HG02759 (cell line): ENCODE measurements at regions not wholly inside any gene's neighbourhood (a gene's known extent, or its start where the extent isn't known, plus 50 kb on each side); places are given as distances from the start of the nearest gene placed in this dataset.
"Not testable (repeated sequence)": the region's sequence is repeated elsewhere in the genome, so short reads cannot be mapped to it uniquely, and the experiment has no call there.

Experiments
- ATAC-seq: cut with Tn5 transposase; IDR thresholded peaks from one replicate; pipeline ENCODE4 v1.9.1; 2021; ENCODE audit warnings: mild to moderate bottlenecking, moderate library complexity; ENCODE audit not compliant: unreplicated experiment

DNA sequence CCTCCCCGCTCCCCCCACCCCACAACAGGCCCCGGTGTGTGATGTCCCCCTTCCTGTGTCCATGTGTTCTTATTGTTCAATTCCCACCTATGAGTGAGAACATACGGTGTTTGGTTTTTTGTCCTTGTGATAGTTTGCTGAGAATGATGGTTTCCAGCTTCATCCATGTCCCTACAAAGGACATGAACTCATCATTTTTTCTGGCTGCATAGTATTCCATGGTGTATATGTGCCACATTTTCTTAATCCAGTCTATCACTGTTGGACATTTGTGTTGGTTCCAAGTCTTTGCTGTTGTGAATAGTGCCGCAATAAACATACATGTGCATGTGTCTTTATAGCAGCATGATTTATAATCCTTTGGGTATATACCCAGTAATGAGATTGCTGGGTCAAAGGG, 104.3 kb downstream of the MTPN start:
- ATAC-seq: not testable (repeated sequence)

- no peak for ATAC-seq
These were observed 114.2 kb upstream of the FAM180A start for GRCh38 chr7:135862586-135863340.

- no peak for ATAC-seq
These were observed 110.9 kb upstream of the FAM180A start for GRCh38 chr7:135859538-135859937.

DNA sequence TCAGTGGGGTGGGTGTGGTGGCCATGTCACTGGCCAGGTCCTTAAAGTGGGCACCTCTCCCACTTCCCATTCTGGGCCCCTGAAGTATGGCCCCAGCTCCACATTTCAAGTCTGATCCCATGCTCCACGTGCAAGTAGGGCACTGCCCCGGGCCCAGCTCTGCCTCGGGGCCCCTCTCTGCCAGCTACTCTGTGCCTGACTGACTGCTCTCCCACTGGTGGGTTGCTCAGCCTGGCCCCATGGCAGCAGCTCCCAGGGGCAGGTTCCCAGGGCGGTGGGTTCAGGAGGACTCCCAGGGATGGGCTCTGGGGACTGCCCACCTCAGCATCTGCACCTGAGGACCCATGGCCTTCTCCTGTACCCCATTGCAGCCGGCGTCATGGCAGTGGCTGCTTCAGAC, 110.2 kb upstream of the FAM180A start:
- no peak for ATAC-seq

DNA sequence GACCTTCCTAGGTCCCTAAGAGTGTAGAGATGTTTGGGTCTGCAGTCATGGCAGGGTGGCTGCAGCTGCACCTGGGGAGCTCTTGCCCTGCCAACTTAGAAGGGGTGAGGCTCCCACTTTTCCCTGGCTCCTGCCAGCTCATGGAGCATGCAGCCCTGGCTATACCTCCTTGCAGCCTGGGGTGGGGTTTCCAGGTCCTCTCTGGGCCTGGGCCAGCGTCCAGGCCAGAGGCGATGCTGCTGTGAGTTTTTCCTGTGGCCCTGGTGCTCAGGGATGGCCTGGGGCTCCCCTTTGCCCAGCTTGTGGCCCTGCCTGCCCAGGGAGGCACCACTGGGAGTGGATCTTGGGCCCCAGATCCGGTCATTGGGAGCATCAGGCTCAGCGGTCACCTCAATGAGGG, 109.8 kb upstream of the FAM180A start:
- no peak for ATAC-seq

DNA sequence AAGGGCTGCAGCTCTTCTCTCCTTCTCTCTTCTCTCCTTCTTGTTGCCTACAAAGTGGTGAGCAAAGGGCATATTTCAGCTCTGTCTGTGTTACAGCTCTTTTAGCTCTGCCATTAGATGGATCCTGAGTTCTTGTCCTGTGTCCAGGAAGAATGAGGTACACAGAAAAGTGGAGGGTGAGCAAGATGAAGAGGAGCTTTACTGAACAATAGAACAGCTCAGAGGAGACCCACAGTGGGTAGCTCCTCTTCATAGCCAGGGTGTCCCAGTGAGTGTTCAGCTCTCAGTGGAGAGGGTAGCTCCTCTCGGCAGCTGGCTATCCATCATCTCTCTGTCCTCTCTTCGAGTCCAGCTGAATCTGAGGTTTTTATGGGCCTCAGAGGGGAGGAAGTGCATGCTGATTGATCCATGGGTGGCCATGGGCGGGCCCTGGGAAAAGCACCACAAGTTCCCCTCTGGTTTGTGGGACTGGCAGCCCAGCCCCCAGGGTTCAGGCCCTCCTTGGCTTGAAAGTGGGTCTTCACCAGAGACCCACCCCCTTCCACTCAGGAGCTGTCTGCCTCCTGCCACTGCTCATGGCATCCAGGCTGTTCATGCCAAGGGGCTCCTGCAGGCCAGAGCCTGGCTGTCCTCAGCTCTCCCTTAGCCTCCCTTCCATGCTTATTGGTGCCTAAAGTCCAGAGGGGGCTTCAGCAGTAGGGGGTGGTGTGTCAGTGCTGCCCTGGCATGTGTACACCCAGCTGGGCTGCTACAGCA, 109.1 kb upstream of the FAM180A start:
- no peak for ATAC-seq

DNA sequence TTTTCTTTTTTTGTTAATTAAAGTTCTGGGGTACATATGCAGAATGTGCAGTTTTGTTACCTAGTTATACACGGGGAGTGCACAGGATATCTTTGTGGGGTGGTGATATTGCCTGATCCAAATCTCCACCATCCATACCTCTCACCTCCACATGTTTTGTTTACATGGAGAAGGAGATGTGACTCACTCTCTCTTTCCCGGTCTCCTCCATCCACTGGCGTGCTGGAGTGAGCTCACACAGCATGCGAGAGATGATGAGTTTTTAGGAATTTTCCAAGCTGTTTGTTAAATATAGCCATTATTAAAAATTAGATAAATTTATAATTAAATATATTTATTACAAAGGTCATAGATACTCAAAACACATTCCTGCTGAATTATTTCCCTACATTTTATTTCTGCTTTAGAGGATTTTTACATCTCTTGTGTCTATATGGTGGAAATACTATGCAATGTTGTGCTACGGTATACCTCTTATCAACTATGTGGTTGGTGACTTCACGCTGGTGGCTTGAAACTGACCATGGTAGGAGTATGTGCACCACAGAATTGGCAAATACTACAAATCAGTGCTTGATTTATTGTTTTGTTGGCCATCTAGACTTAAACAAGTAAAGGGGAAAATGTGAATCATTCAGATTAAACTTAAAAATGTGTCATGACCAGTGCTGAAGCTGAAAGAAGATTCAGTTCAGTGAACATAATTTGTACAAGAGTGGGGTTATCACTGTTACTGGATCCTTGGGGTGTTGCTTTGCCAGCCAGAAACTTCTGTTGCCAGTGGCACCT, 107.9 kb upstream of the FAM180A start:
- no peak for ATAC-seq

DNA sequence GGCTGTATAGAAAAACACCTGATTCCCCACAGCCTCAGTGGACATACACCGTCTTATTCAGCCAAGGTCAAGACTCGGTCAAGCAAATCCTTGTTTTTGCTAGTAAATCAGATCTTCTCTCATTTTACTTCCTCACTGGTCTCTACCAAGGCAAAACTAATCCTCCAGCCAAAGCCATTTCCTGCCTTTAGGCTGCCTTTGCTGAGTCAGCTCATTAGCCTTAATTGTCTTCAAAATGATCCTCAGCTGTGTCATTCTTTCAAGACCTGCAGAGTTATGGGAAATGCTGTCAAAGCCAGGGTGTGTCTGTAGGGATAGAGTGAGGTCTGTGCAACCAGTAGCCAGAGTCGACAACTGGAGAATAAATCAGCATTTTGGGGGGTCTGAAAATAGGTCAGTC, 107.2 kb upstream of the FAM180A start:
- ATAC-seq: no peak

DNA sequence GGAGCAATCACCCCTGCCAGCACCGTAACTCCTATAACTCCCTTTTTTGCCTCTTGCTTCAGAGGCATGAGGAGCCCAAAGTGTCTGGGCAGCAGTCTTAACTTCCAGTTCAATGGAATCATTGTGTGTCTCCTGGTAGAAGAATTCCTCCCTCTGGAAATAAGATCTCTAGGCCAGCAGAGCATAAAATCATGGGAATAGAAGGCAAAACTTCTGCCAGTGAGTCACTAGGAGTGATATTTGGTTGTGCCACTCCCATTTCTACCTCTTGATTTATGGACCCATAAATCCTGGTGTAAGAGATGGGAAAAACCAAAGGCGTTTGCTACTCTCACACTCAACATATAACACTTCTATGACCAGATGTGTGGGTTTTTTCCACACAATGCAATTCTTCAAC, 104.9 kb upstream of the FAM180A start:
- ATAC-seq: no peak

GRCh38 chr7:135853008-135853407, 104.4 kb upstream of the FAM180A start:
- ATAC-seq: no peak

DNA sequence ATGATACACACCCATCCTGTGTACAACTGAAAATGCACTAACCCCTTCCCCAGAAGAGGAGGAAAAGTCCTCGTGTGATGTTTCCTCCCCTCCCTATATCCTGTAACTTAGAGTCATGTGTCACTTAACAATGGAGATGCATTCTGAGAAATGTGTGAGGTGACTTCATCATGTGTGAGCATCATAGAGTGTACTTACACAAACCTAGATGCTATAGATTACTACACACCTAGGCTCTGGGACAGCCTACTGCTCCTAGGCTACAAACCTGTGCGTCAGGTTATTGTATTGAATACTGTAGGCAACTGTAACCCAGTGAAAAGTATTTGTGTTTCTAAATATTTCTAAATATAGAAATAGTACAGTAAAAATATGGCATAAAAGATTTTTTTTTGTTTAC, 98.6 kb upstream of the FAM180A start:
- no peak for ATAC-seq

DNA sequence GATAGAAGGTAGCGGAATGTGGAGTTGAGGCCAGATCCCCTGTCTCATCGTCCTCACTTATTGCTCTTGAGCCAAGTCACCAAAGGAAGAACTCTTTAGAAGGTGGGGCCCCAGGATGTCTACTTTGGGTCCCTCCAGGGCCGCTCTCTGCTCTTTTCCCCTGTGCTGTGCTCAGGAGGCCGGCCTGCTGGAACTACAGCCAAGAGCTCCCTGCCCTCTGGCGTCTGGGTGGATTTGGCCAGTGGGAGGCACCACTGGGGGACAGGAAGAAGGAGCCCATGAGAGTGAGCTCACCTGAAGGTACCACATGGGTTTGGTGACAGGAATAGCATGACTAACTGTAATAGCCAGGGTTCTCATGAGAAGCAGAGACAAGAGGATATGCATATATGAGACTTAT, 97.7 kb upstream of the FAM180A start:
- no peak for ATAC-seq

- ATAC-seq: no peak
These were observed 96.9 kb upstream of the FAM180A start for GRCh38 chr7:135845415-135846075.

DNA sequence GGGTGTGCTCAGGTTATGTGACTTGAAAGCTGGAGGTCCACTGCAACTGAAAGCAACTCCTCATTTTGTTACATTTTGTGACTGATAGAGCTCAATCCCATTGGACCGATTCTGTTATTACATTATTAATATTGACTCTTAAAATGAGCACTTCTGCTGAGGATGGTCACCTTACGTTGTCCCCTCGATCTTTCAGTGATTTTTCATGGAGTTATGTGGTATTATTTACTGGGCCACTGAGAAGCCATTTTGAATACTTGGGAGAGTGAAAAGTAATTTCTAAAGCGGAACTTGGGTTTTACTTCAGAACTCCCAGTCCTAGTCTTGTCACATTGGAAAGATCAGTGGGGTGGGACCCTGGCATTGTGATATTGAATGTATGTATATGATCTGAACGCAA, 96.3 kb upstream of the FAM180A start:
- ATAC-seq: no peak

DNA sequence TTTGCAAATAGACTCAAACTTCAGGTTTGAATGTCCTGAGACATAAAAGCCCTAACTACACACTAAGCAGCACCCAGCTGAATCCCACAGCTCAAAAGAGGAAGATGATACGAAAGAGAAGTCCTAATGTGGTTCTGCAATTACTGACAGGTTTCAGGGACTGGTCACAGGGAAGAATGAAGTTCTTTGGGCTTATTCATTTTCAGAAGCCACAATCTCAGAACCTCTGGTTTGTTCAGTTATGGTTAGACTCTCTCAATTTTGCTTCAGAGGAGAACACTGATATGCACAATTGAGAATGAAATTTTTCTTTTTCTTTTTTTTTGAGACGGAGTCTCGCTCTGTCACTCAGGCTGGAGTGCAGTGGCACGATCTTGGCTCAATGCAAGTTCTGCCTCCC, 94.6 kb upstream of the FAM180A start:
- ATAC-seq: peak; percentile 98

GRCh38 chr7:135842446-135843179, 94.0 kb upstream of the FAM180A start:
- ATAC-seq: no peak

GRCh38 chr7:135840591-135840990, 92.0 kb upstream of the FAM180A start:
- no peak for ATAC-seq

GRCh38 chr7:135837675-135838074, 89.1 kb upstream of the FAM180A start:
- ATAC-seq: no peak

- ATAC-seq: no peak
These were observed 85.7 kb upstream of the FAM180A start for GRCh38 chr7:135834266-135834665.

DNA sequence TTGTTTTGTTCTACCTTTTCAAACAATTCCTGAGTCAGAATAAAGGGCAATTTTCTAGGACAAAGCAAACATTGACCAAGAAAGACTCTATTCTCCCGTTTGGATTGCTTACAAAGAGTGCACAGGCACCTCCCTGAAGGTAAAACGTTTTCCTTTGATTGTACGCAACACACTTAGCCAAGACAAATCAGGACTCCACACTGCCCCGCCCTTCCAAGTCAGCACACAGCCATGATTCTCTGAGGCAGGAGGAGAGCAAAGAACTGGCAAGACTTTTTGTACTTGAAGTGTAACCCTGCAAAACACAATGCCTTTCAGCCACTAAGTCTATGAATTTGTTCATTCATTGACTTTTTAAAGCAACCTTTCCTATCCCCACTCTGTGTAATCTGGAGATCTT, 85.0 kb upstream of the FAM180A start:
- no peak for ATAC-seq
